HFF-Myc (cell line): ENCODE measurements at regions not wholly inside any gene's neighbourhood (a gene's known extent, or its start where the extent isn't known, plus 50 kb on each side); places are given as distances from the start of the nearest gene placed in this dataset.

ENCODE experiments used
- DNase-seq: peaks from one replicate; pipeline ENCODE4 v3.0.0-alpha.2; 2011; ENCODE audit warnings: low read depth; ENCODE audit errors: extremely low read depth
- H3K4me3 ChIP-seq: replicated peaks from 2 replicates; pipeline ENCODE4 v1.5.1; 2011; ENCODE audit warnings: low read depth, mild to moderate bottlenecking, control low read depth, low read length
- CTCF ChIP-seq: IDR thresholded peaks from 2 replicates; pipeline ENCODE4 v1.5.1; 2012; ENCODE audit warnings: mild to moderate bottlenecking, low read depth, low read length, control low read depth; ENCODE audit errors: missing control alignments

DNA sequence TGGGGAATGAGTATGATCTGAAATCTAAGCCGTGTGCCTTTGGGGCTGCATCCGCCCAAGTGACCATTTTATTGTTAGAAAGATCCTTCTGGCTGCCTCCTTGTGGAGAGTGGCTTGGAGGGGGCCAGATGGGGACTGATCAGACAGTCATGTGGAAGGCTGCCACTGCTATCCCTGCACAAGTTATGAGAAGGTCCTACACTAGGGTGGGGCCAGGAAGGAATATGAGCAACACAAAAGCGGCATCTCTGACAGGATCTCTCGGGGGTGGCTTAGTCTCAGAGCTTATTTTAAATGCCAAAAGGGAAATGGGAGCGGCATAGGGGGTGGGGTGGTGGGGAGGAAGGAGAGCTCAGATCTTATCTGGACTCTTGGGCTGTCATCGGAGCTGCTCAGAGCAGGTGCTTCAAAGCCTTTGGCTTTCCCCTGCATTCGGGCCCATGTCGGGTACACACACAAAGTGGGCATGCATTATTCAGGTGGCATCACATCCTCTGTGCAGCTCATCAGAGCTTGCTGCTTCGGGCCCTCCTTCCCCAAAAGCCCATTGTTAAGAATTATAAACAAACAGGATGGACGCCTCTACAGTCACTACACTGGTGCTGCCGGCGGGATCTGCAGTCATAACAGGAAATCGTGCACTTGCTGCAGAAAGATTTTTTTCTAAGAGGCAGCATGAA is 805.4 kb downstream of the VRK1 start:
- H3K4me3 ChIP-seq = no peak overlapping the region
- no peak for DNase-seq
- TF ChIP-seq CTCF = no peak

DNA sequence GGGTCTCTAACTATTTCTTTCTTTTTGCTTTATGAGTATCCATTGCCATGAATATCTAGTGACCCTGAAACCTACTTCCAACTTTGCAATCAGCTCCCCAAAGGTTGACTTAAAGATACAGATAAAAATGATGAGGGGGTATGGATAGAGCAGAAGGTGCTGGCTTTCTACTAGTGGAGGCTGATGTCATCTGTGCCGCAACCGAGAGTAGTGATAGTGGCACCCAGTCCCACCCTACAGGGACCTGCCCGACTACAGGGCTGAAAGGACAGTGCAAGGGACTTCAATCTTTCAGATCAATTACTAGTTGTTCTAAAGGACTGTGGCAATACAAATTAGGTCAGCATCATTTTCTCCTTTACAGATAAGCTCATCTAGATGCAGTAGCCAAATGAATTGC is 806.0 kb downstream of the VRK1 start:
- no peak overlapping the region for H3K4me3 ChIP-seq
- no peak for DNase-seq
- TF ChIP-seq CTCF = no peak

DNA sequence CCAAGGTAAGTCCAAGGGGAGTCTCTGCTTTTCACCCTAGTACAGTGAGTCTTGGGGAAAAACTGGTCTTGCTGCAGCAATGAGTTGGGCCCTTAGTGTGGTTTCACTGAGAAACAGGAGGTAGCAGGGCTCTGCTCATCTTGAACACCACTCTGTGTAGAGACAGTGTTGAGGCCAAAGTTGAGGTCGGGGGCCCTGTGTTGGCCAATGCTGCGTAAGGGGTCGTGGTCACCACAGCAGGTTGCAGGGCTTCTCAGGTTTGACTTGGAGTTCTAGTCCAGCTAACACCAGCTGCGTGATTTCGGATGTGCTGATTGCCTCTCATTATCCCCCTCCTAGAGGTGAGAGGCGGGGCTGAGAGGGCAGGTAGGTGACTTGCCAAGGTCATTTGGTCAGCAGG is 807.5 kb downstream of the VRK1 start:
- TF ChIP-seq CTCF = no peak
- no peak overlapping the region for H3K4me3 ChIP-seq
- no peak for DNase-seq

DNA sequence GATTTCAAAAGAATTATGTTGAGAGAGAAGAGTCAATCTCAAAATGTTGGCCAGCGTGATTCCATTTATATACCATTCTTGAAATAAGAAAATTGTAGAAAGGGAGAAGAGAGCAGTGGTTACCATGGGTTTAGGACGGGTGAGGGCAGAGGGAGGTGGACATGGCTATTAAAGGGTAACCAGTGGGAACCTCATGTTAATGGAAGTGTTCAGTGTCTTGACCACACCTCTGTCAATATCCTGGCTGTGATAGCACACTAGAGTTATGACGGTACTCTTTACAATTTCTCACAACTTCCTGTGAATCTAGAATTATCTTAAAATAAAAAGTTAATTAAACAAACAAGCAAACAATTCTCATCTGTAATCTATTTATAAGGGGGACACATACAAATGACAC is 821.2 kb downstream of the VRK1 start:
- H3K4me3 ChIP-seq = no peak overlapping the region
- TF ChIP-seq CTCF = no peak
- DNase-seq = no peak

DNA sequence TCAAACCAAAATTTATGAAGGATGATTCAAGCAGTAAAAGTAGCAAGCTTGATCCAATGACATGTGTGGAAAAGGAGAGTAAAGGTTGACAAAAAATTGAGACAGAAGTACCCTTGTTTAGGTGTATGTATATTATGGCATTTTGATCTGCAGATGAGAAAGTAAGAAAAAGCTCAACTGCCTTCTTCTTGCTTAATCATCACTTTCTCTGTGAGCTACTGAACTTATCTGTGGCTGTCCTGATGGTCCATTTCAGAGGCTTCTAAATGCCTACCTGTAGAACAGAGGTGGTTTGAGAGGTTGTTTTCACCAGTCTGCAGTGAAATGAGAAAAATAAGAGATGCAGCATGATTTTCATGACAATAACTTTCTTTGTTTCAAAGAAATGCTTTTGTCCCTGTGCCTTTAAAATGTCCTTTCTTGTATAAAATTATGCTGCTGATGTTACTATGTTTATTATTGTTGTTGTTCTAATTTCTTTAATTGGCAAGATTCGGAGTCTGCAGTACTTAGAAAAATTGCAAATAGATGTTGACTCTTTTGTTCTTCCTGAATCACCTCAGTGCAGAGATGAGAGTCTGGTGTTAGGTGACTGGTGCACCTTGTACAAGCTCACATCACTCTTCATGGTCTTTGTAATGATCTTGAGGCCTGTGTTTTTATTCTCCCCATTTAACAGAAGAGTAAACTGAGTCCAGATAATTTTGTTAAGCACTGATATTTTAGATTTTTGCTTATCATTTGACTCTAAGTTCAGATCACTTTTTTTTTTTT is 821.9 kb downstream of the VRK1 start:
- no peak overlapping the region for H3K4me3 ChIP-seq
- DNase-seq = no peak
- TF ChIP-seq CTCF = no peak

DNA sequence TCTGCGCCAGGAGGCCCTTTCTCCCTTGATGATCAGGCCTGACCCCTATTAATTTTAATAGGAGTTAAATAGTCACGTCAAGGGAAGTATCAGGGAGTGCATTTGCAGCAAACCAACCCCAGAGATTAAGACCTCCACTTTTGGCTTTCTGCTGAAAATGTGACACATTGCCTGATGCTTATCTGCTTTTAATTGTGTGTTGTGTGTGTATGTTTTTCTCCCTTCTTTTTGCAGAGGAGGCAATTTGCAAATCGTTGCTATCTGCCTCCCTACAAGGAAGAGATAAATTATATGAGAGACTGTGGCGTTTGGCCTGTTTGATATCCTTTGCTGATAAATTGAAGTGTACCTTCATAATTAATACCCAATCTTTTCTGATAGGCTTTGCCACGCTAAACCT is 822.9 kb downstream of the VRK1 start:
- DNase-seq = no peak
- no peak overlapping the region for H3K4me3 ChIP-seq
- no peak for TF ChIP-seq CTCF
